Hepatocyte (in vitro differentiated cells): ENCODE measurements at regions not wholly inside any gene's neighbourhood (a gene's known extent, or its start where the extent isn't known, plus 50 kb on each side); places are given as distances from the start of the nearest gene placed in this dataset.
"Not testable (repeated sequence)": the region's sequence is repeated elsewhere in the genome, so short reads cannot be mapped to it uniquely, and the experiment has no call there.

Experiments
- DNase-seq: peaks from one replicate; pipeline ENCODE4 v3.0.0-alpha.2; 2016; ENCODE audit warnings: low spot score
- H2AFZ ChIP-seq: fragments of 200-600 bp; sonication (generic); 2 replicates; pipeline ENCODE4 v1.6.0; 2016; ENCODE audit warnings: antibody characterized with exemption, mild to moderate bottlenecking
- H3K27ac ChIP-seq: fragments of 200-600 bp; sonication (generic); 2 replicates; pipeline ENCODE4 v1.5.1; 2016; ENCODE audit warnings: mild to moderate bottlenecking
- H3K27me3 ChIP-seq: fragments of 200-600 bp; sonication (generic); 2 replicates; pipeline ENCODE4 v1.6.1; 2016
- H3K36me3 ChIP-seq: fragments of 200-600 bp; sonication (generic); replicated peaks from 2 replicates; pipeline ENCODE4 v1.5.1; 2016; ENCODE audit warnings: low read depth; ENCODE audit not compliant: insufficient read depth
- H3K4me1 ChIP-seq: fragments of 200-600 bp; sonication (generic); 2 replicates; pipeline ENCODE4 v1.5.1; 2016; ENCODE audit warnings: mild to moderate bottlenecking, moderate library complexity; ENCODE audit not compliant: insufficient read depth
- H3K4me2 ChIP-seq: fragments of 200-600 bp; sonication (generic); 2 replicates; pipeline ENCODE4 v1.6.0; 2016
- H3K4me3 ChIP-seq: fragments of 200-600 bp; sonication (generic); 2 replicates; pipeline ENCODE4 v1.5.1; 2016; ENCODE audit warnings: mild to moderate bottlenecking
- H3K79me2 ChIP-seq: fragments of 200-600 bp; sonication (generic); 2 replicates; pipeline ENCODE4 v1.6.0; 2017; ENCODE audit warnings: mild to moderate bottlenecking
- H3K9me2 ChIP-seq: fragments of 200-600 bp; sonication (generic); replicated peaks from 2 replicates; pipeline ENCODE4 v1.6.0; 2017; ENCODE audit warnings: mild to moderate bottlenecking; ENCODE audit not compliant: insufficient read depth
- H3K9me3 ChIP-seq: fragments of 200-600 bp; sonication (generic); 2 replicates; pipeline ENCODE4 v1.5.1; 2016; ENCODE audit warnings: low read depth, mild to moderate bottlenecking
- H4K20me1 ChIP-seq: fragments of 200-600 bp; sonication (generic); 2 replicates; pipeline ENCODE4 v1.6.0; 2016; ENCODE audit warnings: mild to moderate bottlenecking; ENCODE audit not compliant: insufficient read depth, poor library complexity, severe bottlenecking
- EZH2 ChIP-seq: fragments of 200-600 bp; sonication (generic); IDR thresholded peaks from 2 replicates; pipeline ENCODE4 v1.6.1; 2016; ENCODE audit warnings: antibody characterized with exemption, mild to moderate bottlenecking, borderline replicate concordance
- EZH2phosphoT487 ChIP-seq: fragments of 200-600 bp; sonication (generic); IDR thresholded peaks from one replicate; pipeline ENCODE4 v1.6.1; 2018; ENCODE audit warnings: antibody characterized with exemption, mild to moderate bottlenecking, low read depth, moderate library complexity; ENCODE audit not compliant: unreplicated experiment, severe bottlenecking
- WGBS: methylation state at CpG from one replicate; pipeline ENCODE4 v1.1.6; 2016; ENCODE audit warnings: low lambda C conversion rate; ENCODE audit errors: missing lambda C conversion rate; 5-methylcytosine and 5-hydroxymethylcytosine counted together
- TF ChIP-seq, protein P1 (sequence below): fragments of 200-600 bp; sonication (generic); IDR thresholded peaks from 2 replicates; pipeline ENCODE4 v1.5.1; 2016; ENCODE audit warnings: antibody characterized with exemption, mild to moderate bottlenecking; ENCODE audit not compliant: poor library complexity

DNA sequence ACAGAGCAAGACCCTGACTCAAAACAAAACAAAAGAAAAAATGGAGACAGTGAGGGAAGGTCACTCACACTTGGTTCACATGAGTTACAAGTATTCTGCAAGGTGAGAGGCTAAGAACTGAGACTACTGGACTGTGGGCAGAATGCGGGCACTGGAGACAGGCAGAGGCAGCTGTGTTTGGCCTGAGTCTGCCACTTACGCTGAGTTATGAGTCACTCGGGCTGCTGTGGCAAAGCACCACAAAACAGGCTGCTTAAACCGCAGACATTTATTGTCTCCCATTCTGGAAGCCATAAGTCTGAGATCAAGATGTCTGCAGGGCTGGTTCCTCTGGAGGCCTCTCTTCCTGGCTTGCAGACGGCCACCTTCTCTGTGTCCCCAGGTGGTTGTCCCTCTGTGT lies 122.8 kb downstream of the SHANK2 start:
- Histone ChIP-seq H3K9me3 (no peaks in the 10 kb centered on the region), H2AFZ (no peak overlapping the region)
- WGBS: 81% methylated on average over 5 of the region's 5 CpGs

DNA sequence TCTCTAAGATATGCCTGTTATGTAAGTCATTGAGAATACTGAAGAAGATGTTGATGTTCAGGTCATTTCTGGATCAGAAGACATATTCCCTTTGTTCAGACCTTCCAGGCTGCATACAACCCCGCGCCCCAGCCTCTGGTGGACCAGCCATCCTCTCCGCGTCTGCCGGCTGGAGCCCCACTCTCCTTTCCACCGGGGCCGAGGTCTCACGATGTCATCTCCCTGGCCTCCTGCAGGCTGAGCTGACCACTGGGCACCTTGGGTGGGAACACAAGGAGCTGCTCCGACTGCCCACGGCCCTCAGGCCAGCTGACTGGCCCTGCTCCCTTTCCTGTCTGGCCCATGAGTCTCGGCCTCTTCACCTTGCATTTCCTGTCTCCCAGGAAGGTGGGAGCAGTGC lies 124.6 kb downstream of the SHANK2 start:
- H3K4me2 ChIP-seq: no peak overlapping the region
- no peak overlapping the region for H2AFZ ChIP-seq
- TF ChIP-seq, protein P1, sequence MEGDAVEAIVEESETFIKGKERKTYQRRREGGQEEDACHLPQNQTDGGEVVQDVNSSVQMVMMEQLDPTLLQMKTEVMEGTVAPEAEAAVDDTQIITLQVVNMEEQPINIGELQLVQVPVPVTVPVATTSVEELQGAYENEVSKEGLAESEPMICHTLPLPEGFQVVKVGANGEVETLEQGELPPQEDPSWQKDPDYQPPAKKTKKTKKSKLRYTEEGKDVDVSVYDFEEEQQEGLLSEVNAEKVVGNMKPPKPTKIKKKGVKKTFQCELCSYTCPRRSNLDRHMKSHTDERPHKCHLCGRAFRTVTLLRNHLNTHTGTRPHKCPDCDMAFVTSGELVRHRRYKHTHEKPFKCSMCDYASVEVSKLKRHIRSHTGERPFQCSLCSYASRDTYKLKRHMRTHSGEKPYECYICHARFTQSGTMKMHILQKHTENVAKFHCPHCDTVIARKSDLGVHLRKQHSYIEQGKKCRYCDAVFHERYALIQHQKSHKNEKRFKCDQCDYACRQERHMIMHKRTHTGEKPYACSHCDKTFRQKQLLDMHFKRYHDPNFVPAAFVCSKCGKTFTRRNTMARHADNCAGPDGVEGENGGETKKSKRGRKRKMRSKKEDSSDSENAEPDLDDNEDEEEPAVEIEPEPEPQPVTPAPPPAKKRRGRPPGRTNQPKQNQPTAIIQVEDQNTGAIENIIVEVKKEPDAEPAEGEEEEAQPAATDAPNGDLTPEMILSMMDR: no peak
- TF ChIP-seq EZH2 (no peak), EZH2phosphoT487 (no peak)
- H3K9me3 ChIP-seq: no peaks in the 10 kb centered on the region
- no peaks in the 10 kb centered on the region for H3K4me1 ChIP-seq
- H3K9me2 ChIP-seq: no peaks in the 10 kb centered on the region
- H4K20me1 ChIP-seq: no peaks in the 10 kb centered on the region
- H3K27ac ChIP-seq: no peak overlapping the region
- no peaks in the 10 kb centered on the region for H3K36me3 ChIP-seq
- H3K27me3 ChIP-seq: no peaks in the 10 kb centered on the region
- no peak overlapping the region for H3K4me3 ChIP-seq
- 97% methylated on average over 11 of the region's 11 CpGs for WGBS
- H3K79me2 ChIP-seq: no peaks in the 10 kb centered on the region
- no peak for DNase-seq

More for the DNA sequence above, 122.8 kb downstream of the SHANK2 start:
- no peak overlapping the region for H3K4me3 ChIP-seq
- H4K20me1 ChIP-seq: no peaks in the 10 kb centered on the region
- H3K27ac ChIP-seq: no peak overlapping the region
- H3K4me2 ChIP-seq: no peak overlapping the region
- H3K79me2 ChIP-seq: no peaks in the 10 kb centered on the region
- TF ChIP-seq EZH2 (no peak), EZH2phosphoT487 (no peak)
- TF ChIP-seq, protein P1: no peak
- no peaks in the 10 kb centered on the region for H3K36me3 ChIP-seq
- DNase-seq: no peak
- no peaks in the 10 kb centered on the region for H3K4me1 ChIP-seq
- H3K9me2 ChIP-seq: no peaks in the 10 kb centered on the region
- H3K27me3 ChIP-seq: no peaks in the 10 kb centered on the region

DNA sequence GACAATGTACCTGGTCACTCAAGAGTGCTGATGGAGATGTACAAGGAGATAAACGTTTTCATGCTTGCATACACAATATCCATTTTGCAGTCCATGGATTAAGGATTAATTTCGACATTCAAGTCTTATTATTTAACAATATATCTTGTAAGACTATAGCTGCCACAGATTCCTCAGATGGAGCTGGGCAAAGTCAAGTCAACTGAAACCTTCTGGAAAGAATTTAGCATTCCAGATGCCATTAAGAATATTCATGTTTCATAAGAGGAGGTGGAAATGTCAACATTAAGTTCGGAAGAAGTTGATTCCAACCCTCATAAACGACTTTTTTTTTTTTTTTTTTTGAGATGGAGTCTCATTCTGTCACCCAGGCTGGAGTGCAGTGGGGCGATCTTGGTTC lies 126.0 kb downstream of the SHANK2 start:
- 87% methylated on average over 5 of the region's 5 CpGs for WGBS
- not testable (repeated sequence) for H3K79me2 ChIP-seq, H3K9me3 ChIP-seq, H3K27me3 ChIP-seq, H3K9me2 ChIP-seq, H3K4me2 ChIP-seq, H3K27ac ChIP-seq, H2AFZ ChIP-seq, DNase-seq, H3K4me3 ChIP-seq, H3K4me1 ChIP-seq, H4K20me1 ChIP-seq, H3K36me3 ChIP-seq

DNA sequence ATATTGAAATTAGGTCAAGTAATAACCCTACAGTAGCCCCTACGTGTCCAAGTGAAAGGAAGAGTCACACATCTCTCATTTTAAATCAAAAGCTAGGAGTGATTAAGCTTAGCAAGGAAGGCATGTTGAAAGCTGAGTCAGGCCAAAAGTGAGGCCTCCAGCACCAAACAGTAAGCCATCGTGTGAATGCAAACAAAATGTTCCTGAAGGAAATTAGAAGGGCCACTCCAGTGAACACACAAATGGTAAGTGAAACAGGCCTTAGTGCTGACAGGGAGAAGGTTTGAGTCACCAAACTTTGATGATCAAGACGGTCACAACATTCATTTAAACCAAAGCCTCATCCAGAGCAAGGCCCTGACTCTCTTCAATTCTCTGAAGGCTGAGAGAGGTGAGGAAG lies 127.2 kb downstream of the SHANK2 start:
- no peaks in the 10 kb centered on the region for H4K20me1 ChIP-seq
- H3K36me3 ChIP-seq: no peaks in the 10 kb centered on the region
- 71% methylated on average over 3 of the region's 3 CpGs for WGBS
- no peak overlapping the region for H3K27ac ChIP-seq
- H3K9me2 ChIP-seq: no peaks in the 10 kb centered on the region
- TF ChIP-seq EZH2 (no peak), EZH2phosphoT487 (no peak)
- TF ChIP-seq, protein P1: no peak
- no peak overlapping the region for H3K4me2 ChIP-seq
- no peak for DNase-seq
- no peak overlapping the region for H2AFZ ChIP-seq
- no peaks in the 10 kb centered on the region for H3K9me3 ChIP-seq
- H3K79me2 ChIP-seq: no peaks in the 10 kb centered on the region
- H3K4me1 ChIP-seq: no peaks in the 10 kb centered on the region
- no peaks in the 10 kb centered on the region for H3K27me3 ChIP-seq
- no peak overlapping the region for H3K4me3 ChIP-seq
